DND-41 (cell line): ENCODE measurements at regions not wholly inside any gene's neighbourhood (a gene's known extent, or its start where the extent isn't known, plus 50 kb on each side); places are given as distances from the start of the nearest gene placed in this dataset.
"Not testable (repeated sequence)": the region's sequence is repeated elsewhere in the genome, so short reads cannot be mapped to it uniquely, and the experiment has no call there.

Experiments used
- EZH2 ChIP-seq: IDR thresholded peaks from 3 replicates; pipeline ENCODE4 v1.6.1; 2012; ENCODE audit warnings: borderline replicate concordance, low read depth, mild to moderate bottlenecking, moderate library complexity, low read length, inconsistent platforms; ENCODE audit not compliant: severe bottlenecking
- TF ChIP-seq, protein P1 (sequence below): IDR thresholded peaks from 2 replicates; pipeline ENCODE4 v1.5.1; 2012; ENCODE audit warnings: borderline replicate concordance, low read length, moderate library complexity, mild to moderate bottlenecking; ENCODE audit not compliant: poor library complexity, severe bottlenecking; ENCODE audit errors: extremely low read depth

DNA sequence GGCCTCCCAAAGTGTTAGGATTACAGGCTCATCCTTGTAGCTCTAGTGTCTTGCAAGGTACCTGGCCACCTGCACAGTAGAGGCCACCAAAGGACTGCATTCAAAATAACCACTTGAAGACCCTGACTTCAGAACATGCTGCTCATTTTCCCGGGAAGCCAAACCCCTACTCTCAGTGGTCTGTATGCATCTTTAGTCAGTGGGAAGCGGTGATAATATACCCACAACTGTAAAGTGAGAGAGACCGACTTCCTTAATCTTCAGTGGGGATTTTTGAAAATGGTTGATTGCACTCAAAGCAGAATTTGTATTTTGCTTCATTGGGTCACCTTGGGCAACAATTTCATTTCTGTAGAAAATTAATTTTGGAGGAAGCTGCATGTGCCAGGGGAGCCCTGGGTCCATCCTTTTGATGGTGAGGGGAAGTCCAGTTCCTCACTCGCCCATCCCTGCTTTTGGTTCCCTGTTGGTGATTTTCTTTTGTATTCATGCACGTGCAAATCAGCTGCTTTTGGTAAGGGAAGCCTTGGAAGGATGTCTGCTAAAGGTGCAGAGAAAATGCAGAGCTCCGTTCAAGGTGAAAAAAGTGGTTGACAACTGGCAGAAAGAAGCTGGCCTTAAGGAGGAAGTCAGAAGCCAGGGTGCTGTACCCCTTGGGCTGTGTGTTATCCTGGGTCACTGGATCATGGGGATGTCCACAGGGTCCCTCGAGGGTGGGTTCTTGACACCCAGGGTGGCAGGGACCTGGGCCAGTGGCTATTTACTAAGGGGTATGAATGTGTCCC lies 59.5 kb downstream of the NPIPB11 start:
- TF ChIP-seq EZH2, result not testable (repeated sequence)
- TF ChIP-seq, protein P1, sequence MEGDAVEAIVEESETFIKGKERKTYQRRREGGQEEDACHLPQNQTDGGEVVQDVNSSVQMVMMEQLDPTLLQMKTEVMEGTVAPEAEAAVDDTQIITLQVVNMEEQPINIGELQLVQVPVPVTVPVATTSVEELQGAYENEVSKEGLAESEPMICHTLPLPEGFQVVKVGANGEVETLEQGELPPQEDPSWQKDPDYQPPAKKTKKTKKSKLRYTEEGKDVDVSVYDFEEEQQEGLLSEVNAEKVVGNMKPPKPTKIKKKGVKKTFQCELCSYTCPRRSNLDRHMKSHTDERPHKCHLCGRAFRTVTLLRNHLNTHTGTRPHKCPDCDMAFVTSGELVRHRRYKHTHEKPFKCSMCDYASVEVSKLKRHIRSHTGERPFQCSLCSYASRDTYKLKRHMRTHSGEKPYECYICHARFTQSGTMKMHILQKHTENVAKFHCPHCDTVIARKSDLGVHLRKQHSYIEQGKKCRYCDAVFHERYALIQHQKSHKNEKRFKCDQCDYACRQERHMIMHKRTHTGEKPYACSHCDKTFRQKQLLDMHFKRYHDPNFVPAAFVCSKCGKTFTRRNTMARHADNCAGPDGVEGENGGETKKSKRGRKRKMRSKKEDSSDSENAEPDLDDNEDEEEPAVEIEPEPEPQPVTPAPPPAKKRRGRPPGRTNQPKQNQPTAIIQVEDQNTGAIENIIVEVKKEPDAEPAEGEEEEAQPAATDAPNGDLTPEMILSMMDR, result not testable (repeated sequence)
